ENCODE measurements at regions not wholly inside any gene's neighbourhood (a gene's known extent, or its start where the extent isn't known, plus 50 kb on each side); places are given as distances from the start of the nearest gene placed in this dataset.
"Not testable (repeated sequence)": the region's sequence is repeated elsewhere in the genome, so short reads cannot be mapped to it uniquely, and the experiment has no call there.

DNA sequence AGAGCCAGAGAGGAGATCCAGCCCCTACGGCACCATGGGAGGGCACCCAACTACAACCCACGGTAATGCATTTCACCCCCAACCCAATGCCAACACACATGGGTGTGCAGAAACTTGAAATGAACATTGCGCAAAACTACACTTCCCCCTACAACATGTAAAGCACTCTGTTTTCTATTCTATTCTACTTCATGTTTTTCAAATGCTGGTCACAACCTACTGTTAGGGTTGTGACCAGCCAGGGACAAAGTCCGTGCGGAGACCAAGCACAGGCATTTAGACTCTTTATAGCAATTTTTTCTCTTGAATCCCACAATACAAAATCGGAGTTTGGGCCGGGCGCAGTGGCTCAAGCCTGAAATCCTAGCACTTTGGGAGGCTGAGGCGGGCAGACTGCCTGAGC lies 90.6 kb downstream of the MRPL14 start:
- no peak for DNase-seq

DNA sequence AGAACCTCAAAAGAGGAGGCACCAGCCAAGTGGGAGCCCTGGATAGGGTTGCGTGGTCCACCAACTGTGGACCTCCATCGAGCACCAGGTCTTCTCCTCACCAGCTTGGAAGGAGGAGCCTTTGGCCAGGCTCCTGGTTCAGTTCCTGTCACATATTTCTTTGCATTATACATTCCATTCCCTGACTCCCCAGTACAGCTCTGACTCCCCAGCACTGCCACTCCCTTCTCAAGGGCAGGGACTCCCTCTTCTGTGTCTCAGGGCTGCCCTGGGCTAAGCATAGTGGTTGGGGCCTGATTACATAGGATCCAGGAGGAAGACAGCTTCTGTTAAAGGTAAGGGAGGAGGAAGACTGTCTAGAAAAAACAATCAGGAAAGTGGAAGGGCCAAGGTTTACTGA lies 91.1 kb downstream of the MRPL14 start:
- DNase-seq, result no peak

DNA sequence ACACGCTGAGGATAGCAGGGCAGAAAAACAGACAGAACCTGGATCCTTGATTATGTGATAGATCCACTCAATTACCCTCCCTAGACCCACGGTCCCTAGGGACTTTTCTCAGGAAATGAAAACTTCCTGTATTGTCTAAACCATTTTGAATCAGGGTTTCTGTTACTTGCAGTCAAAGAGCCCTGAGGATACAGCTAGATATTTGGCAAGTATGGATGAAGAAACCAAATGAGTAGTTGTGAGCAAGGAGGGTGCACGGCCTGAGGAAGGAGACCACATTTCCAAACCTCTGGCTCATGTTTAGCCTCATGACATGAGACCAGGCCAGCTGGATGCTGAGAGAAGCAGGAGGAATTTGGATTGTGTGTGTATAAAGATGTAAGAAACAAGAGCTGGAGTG lies 91.6 kb downstream of the MRPL14 start:
- DNase-seq, result no peak

DNA sequence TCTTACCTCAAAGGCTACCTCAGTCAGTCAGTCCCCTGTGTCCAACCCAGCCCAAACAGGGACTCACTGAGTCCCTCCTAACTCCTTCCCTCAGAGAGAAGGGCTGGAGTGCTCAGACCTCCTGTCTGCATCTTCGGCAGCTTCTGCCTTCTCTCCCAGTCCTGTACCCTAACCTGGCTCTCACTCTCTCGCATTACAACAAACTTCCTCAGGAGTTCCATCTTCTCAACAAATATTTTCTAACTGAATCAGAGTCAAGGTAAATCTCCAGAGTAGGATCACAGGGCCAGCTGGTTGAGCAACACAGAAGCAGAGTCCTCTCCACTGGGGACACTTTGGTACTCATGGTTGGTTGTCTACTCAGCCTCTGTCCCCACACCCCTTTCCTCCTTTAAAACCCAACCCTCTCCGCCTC lies 92.3 kb downstream of the MRPL14 start:
- no peak for DNase-seq

DNA sequence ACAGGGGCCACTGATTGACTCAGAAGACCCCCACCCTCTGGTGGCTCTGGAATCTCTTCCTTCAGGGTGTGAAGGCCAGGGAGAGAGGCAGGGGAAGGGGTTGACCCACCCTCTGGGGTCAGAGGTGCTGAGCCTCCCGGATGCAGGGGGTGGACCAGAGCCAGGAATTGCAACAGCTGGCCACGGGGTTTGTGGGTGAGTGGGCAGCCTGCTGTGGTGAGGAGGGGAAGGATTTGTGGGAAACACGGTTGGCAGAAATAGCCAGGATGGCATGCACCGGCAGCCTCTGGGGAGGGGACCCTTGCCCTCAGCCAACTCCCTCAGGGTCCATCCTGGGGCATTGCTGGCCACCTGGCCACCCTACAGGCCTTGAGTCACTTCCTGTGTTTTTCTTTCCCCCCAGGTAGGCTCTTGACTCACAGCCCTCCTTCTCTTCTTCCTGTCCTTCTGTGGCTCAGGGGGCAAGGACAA lies 92.8 kb downstream of the MRPL14 start:
- no peak for DNase-seq

DNA sequence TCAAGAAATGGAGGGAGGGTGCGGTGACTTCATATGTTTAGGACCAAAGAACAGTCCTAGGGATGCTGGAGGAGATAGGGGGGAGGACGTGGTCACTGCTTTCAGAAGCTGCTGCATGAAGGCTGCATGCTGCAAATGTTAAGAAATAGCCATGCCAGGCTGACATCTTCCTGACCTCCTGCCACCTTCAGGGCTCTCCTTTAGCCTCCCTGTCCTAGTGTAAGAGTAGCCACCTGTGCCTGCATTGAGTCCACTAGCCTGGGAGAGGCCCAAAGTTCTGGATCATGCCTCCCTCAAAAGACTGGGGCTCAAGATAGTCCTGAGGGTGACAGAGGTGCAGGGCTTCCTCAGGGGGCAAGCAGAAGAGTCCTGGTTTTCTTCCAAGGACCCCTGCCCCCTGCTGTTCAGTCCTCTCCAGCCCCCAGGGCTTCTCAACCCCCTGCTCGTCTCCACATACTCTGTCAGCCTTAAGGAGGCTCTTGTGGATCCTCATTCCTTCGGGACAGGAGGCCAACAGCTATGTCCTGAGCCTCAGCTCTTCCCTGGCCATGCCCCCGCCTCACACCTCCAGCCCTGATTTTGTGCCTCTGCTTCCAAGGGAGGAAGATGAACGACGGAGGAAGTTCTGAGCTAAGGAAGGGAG lies 96.3 kb downstream of the MRPL14 start:
- DNase-seq, result no peak

DNA sequence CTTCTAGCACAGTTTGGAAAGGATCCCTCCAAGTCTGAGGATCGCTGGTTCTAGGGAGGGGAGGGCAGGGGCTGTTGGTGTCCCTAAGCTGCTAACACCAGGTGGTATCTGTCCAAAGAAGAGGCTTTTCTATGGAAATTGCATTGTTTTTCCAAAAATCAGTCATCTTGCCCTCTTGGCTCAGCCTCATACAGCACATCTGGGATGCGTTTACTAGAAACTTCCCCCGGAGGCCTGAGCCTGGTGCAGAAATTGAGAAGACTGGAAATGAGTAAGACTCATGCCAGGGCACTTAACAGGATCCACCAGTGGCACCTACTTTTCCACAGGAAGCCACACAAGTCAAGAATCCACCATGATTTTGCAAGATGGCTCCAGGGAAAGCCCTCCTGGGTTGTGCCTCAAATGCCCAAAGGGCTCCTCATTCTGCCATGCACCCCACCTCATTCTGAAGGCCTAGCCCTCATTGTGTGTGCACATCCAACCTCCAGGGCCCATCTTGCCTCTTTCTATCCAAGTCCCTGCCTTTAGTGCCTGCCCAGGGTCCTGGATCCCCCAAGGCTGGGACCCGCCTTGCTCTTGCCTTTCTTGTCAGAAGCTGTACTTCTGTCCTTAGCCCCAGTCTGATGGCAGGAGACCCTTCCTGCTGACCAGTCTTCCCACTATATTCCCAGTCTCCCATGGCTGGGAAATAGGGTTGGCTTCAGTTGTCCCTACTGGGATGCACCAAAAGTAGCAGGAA lies 97.6 kb downstream of the MRPL14 start:
- no peak for DNase-seq

DNA sequence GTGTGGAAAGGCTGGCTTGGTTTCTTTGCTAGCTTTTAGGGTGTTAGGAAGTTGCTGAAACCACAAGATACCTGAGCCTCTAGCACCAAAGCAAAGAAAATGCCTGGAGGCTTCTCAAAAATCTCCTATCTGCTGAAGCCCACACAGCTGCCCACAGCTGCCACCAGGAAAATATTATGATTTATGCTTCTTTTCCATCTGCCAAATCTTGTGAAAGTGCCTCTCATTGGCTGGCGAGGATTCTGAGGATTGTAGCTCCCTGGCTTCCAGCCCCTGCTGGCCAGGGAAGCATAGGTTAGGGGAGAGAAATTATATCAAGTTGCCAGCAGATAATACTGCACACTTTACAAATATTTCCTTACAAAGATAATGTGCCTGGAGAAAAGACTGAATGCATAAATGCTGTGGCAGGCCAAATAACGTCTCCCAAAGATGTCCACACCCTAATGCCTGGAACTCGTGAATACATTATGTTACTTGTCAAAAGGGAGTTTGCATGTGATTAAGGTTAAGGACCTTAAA lies 98.4 kb downstream of the MRPL14 start:
- no peak for DNase-seq

DNA sequence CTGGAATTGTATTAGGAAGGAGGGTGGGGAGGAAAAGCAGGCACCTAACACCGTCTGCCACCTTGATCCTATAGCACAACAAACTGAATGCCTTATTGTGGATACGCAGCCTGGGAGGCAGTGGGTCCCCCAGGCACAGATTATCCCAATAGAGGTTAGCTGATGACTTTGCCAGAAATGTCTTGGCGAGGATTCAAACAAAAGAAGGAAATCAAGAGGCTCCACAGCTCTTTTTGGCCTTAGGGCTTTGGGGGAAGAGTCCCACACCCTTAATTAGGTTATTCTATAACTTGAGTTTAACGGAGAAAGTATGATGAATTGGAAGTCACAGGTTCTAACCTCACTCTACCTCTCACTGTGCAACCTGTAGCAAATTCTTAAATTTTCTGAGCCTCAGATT lies 102.0 kb downstream of the MRPL14 start:
- no peak for DNase-seq

DNA sequence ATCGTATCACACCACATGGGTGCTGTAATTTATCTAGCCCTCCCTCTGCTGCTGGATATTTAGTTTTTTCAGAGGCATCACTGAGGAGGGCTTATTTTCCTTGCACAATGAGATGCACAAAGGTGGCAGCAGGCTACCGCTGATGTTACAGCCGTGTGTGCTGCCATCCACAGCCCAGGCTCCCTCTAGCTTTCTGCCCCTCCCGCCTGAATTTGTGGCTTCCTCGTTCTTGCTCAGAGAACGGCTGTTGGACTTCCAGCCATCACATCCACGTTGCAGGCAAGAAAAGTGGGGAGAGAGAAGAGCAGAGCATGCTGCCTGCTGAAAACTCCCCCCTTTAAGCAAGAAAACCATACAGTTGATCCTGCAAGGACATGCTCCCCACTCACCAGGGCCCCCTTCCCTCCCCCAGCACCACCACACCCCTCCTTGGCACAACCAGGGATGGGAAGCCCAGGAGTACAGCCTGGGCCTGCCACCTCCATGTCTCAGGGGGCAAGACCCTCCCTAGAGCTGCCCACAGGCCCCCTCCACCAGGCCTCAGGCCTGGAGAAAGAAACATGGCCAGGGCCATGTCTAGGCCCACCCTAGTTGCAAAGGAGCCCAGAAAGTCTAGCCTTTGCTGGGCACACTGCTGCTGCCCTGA lies 102.6 kb downstream of the MRPL14 start:
- DNase-seq, result no peak

DNA sequence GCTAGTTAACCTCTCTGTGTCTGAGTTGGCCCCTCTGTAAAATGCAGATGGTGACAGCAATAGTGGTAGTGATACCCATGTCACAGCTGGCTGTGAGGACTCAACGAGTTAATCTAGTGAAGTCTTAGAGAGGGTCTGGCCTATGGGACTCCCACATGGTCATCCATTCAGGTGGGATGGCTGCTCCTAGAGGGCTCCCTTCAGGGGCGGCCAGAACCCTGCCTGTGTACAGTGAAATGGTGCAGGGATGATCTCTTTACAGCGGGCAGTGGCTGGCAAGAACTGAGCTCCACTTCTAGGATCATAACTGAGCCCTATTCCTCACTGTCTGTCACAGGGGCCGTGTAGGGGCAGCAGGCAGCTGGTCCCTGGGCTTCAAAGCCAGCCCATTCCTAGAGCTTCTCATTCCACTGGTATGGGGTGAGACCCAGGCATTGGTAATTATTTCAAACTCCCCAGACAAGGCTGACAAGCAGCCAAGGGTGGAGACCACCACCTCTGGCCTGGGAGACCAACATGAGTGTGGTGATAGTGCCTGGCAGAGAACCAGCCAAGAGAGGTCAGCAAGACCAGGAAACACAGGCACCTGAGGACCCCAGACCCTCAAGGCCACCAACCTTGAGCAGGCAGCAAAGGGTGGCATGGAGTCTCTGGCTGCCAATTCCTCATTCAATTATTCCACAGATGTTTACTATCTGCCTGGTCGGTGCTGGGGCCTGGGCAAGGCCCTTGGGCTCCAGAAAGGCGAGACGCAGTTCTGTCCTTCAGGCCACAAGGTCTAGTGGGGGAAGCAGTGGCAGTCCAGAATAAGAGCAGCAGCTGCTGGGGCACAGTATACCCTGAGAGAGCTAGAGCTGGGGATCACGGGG lies 103.4 kb downstream of the MRPL14 start:
- no peak for DNase-seq

DNA sequence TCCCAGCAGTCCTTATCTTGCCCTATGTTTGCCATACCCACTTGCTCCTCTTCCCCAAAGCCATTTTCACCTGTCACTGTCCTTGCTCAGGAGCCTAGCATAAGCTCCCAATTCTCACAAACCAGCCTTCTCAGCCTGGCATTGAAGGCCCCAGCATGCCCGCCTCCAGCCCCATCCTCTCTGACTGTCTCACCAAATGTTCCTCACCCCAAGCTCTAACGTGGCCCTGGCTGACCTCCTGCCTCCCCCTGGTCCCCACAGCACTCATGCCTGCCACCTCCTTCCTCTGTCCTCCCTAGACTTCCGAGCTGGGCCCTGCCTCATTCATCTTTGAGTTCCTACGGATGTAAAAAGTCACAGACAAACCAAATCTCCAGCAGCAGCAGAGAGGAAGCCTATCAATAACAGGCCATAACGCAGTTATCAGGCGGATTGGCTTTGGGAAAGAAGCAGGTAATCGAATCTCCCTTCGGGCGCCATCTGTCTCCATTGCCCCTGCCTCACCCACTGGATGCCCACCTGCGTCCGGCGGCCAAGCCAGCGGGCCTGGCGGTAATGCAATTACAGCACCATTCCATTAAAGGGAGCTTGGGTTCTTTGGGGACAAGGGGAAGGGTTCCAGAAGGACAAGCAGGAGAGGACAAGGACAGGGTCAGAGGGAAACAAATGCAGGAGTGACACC lies 104.4 kb downstream of the MRPL14 start:
- DNase-seq, result no peak

DNA sequence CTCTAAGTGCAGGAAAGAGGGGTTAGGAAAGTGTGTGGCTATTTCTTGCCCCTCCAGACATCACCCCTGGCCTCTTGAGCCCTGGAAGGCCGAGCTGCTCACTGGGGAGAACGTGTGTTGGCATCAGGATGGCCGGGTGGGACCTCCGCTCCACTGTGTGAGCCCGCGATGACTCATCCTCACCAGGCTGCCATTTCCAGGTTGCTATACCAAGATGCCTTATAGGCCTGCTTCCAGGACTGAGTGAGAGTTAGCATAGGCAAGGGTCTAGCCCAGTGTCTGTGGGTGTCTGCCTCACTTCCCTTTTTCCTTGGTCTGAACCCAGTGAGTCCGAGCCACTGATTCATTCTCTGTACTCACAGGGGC lies 105.0 kb downstream of the MRPL14 start:
- no peak for DNase-seq

DNA sequence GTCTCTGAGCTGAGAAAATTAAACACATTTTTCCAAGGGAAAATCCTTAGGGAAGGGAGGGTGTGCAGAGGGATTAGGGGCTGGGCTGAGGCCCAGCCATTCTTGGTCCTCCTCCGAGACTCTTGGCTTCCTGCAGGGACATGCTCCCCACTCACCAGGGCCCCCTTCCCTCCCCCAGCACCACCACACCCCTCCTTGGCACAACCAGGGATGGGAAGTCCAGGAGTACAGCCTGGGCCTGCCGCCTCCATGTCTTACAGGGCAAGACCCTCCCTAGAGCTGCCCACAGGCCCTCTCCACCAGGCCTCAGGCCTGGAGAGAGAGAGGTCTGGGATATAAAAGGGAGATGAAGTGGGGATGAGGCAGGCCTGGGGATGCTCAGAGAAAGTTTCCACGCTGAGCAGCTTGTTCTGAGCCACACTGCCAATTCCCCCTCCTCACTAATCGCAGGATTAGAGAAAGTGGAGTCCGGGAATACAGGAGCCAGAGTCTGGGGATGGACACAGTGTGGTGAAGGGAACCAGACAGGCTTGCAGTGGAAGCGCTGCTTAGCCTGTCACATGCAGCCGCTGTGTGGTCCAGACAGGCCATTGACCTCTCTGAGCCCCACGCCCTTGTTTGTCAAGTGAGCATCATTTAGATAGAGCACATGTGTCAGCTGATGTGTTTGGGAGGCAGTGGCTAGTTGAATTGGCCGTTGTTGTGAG lies 105.5 kb downstream of the MRPL14 start:
- DNase-seq, result no peak

DNA sequence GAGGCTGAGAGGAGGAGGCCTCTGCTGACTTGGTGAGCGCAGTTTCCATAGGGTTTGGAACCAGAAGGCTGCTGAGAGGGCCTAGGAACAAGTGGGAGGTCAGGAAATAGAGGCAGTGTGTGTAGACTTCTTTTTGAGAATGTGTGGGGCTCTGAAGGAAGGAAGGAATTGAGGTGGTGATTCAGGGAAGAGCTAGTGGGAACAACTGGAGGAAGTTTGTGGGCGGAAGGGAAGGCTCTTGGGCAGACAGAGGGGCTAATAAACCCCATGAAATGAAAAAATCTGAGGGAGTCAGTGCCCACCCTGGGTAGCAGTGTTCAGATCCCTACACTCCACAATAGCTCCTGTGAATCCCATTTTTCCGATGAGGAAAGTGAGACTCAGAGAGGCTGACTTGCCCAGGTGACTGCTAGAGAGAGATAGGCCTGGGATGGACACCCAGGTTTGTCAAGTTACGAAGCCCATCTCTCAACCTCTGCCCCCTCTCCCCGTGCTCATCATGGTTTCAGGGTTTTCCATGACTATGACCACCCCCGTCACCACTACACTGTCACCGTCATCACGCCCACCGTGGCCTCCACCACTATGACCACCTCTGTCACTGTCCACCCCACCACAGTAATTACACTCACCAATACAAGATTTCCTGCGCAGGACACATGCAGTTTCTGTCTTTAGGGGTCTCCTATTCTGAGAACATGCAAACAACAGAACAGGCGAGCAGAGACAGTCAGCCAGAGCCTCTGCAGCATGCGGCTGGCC lies 106.4 kb downstream of the MRPL14 start:
- no peak for DNase-seq

DNA sequence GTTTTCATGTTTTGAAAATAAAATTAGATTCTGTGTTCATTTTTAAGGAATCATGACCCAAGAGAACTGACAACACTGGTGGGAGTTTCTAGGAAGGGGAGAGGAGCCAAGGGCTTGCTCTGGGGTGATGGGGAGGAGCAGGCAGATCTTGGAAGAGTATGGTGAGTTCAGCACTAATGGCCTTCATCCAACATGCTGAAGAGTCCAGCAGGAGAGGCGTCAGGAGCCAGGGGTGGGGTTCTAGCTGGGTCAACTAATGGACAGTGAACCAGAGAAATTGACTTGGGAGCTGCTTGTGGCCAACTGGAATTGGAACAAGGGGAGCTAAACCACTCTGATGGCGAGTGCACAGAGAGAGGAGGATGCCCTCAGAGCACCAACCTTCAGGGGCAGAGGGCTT lies 107.1 kb downstream of the MRPL14 start:
- DNase-seq, result no peak

DNA sequence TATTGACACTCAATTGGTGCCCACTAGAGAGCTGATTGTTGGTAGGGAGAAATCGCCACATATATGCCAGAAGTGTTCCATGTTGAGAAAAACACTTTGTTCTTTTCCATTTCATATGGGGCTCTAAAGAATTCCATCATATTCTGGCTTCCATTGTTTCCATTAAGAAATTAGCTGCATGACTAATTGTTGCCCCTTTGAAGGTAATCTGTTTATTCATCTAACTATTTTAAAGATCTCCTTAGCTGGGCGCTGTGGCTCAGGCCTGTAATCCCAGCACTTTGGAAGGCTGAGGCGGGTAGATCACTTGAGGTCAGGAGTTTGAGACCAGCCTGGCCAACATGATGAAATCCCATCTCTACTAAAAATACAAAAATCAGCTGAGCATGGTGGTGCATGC lies 109.9 kb downstream of the MRPL14 start:
- DNase-seq, result not testable (repeated sequence)

DNA sequence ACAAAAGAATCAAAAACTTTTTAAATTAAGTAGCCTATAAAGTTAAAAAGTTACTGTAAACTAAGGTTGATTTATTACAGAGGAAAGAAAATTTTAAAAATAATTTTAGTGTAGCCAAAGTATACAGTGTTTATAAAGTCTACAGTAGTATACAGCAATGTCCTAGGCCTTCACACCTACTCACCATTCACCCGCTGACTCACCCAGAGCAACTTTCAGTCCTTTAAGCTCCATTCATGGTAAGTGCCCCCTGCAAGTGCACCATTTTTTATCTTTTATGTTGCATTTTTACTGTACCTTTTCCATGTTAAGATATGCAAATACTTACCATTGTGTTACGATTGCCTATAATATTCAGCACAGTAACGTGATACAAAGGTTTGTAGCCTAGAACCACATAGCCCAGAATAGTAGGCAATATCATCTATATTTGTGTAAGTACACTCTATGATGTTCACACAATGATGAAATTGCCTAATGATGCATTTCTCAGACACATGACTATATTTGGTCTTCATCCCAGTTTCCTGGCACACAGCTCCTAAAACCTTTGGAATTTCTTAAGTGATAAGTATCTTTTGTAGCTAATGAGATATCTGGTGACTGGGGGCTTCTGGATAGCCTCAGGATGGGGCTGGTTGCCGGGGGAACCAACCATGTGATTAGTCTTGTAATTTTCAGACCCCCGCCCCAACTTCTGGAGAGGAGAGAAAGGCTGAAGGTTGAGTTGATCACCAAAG lies 111.0 kb downstream of the MRPL14 start:
- DNase-seq, result no peak

DNA sequence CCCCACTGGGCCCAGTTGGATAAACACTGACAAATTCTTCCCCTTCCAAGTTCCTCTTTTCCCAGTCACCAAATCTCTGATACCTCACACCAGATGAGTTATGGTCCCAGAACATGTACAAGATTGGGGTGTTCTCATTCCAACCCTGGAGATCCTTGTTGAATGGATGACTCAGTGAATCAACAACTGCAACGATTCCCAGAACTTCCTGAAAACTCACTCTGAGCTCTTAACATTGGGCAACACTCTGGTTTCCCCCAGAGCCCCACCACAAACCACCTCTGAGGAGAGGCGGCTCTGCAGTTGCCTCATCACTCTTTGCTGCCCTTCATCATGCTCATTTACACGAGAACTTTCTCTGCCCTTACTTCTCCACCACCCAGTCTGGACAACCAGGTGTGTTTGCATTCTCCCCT lies 115.2 kb downstream of the MRPL14 start:
- peak; percentile 15 for DNase-seq

DNA sequence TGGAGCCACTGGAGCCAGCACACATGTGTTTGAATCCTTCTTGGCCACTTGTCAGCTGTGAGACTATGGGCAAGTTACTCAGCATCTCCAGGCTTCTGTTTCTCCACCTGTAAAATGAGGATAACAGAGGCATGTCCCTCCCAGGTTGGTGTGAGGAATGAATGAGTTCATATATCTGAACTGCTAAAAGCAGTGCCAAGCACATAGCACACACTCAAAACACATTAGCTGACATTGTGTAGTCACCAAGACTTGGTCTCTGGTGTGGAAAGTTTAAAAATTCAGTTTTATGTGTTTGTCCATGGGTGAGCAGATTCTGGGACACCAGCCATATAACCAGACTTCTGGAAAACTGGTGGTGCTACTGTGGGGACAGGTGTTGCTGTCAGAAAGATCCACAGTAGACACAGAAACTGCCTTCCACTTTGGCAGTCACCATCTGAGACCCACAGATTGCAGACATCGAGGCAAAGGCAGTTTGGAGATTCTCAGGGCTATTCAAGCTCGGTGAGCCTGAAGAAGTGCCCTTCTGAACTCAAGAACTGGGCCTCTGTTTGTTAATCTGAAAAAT lies 115.8 kb downstream of the MRPL14 start:
- no peak for DNase-seq

Data from CD4-positive, alpha-beta T cell treated with Interleukin-21 for 1 hour (primary cell).